ACC112 (cell line): ENCODE measurements at regions not wholly inside any gene's neighbourhood (a gene's known extent, or its start where the extent isn't known, plus 50 kb on each side); places are given as distances from the start of the nearest gene placed in this dataset.
"Not testable (repeated sequence)": the region's sequence is repeated elsewhere in the genome, so short reads cannot be mapped to it uniquely, and the experiment has no call there.

ENCODE experiments used
- H2AFZ ChIP-seq: fragments of 200-600 bp; sonication (generic); one replicate; pipeline ENCODE4 v1.6.0; 2017; ENCODE audit warnings: antibody characterized with exemption, low read length; ENCODE audit not compliant: unreplicated experiment
- H3K27ac ChIP-seq: fragments of 200-600 bp; sonication (generic); 2 replicates; pipeline ENCODE4 v1.5.1; 2014; ENCODE audit warnings: low read depth, mild to moderate bottlenecking, antibody characterized with exemption, low read length, moderate library complexity
- H3K27me3 ChIP-seq: fragments of 200-600 bp; sonication (generic); 2 replicates; pipeline ENCODE4 v1.6.1; 2014; ENCODE audit warnings: mild to moderate bottlenecking, antibody characterized with exemption, low read length, moderate library complexity, mixed read lengths; ENCODE audit not compliant: insufficient read depth
- H3K36me3 ChIP-seq: fragments of 200-600 bp; sonication (generic); 2 replicates; pipeline ENCODE4 v1.6.1; 2016; ENCODE audit warnings: mild to moderate bottlenecking, antibody characterized with exemption, low read length, moderate library complexity, mixed read lengths; ENCODE audit not compliant: insufficient read depth
- H3K4me1 ChIP-seq: fragments of 200-600 bp; sonication (generic); one replicate; pipeline ENCODE4 v1.6.1; 2016; ENCODE audit warnings: low read length, mixed read lengths; ENCODE audit not compliant: insufficient read depth, unreplicated experiment, control insufficient read depth
- H3K4me3 ChIP-seq: fragments of 200-600 bp; sonication (generic); 2 replicates; pipeline ENCODE4 v1.5.1; 2014; ENCODE audit warnings: mild to moderate bottlenecking, low read depth, low read length
- H3K79me2 ChIP-seq: fragments of 200-600 bp; sonication (generic); one replicate; pipeline ENCODE4 v1.6.0; 2016; ENCODE audit warnings: low read length; ENCODE audit not compliant: control insufficient read depth, unreplicated experiment, insufficient read depth

DNA sequence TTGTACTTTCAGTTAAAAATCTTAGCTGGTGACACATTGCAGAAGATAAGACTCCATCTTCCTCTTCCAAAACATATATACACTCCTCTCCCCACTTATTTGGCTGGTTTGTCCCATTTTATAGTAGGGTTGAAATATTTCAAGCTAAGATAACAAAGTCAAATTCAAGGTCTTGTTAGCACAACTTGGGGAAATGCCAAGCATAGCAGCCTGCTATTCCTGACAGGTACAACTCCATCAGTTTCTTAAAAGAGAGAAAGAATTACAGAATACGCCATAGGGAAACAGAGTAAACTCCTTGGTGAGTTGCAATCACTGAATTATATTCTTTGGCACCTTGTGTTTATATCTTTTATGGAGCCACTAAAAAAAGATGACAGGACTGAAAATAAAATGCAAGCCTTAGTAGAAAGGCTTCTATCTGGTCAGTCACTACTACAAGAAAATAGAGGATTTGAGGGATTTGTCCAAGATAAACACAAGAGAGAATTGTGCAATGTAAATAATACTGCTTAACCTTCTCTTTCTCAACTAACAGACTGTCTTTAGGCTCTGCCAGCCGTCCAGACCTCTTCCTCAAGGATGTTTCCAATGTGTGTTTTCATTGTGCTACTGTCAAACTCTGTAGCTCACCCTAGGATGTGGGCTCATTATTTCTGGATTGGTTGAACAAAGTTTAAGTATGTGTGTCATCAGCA, 170.3 kb downstream of the VEGFC start:
- H3K27ac ChIP-seq: peak overlapping the region; percentile 59
- H3K4me3 ChIP-seq: no peak overlapping the region
- no peak overlapping the region for H2AFZ ChIP-seq
- no peaks in the 10 kb centered on the region for H3K79me2 ChIP-seq
- no peaks in the 10 kb centered on the region for H3K36me3 ChIP-seq
- H3K27me3 ChIP-seq: no peaks in the 10 kb centered on the region
- peaks cover 22% of the 10 kb centered on the region for H3K4me1 ChIP-seq

DNA sequence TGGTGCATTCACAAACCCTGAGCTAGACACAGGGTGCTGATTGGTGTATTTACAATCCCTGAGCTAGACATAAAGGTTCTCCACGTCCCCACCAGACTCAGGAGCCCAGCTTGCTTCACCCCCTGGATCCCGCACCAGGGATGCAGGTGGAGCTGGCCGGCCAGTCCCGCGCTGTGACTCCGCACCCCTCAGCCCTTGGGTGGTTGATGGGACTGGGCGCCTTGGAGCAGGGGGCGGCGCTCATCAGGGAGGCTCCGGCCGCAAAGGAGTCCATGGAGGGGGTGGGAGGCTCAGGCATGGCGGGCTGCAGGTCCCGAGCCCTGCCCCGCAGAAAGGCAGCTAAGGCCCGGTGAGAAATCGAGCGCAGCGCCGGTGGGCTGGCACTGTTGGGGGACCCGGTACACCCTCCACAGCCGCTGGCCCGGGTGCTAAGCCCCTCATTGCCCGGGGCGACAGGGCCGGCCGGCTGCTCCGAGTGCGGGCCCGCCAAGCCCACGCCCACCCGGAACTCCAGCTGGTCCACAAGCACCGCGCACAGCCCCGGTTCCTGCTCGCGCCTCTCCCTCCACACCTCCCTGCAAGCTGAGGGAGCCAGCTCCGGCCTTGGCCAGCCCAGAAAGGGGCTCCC, 167.6 kb downstream of the VEGFC start:
- peaks cover 22% of the 10 kb centered on the region for H3K4me1 ChIP-seq
- H3K27me3 ChIP-seq, H2AFZ ChIP-seq, H3K79me2 ChIP-seq, H3K27ac ChIP-seq, H3K4me3 ChIP-seq, H3K36me3 ChIP-seq: not testable (repeated sequence)

DNA sequence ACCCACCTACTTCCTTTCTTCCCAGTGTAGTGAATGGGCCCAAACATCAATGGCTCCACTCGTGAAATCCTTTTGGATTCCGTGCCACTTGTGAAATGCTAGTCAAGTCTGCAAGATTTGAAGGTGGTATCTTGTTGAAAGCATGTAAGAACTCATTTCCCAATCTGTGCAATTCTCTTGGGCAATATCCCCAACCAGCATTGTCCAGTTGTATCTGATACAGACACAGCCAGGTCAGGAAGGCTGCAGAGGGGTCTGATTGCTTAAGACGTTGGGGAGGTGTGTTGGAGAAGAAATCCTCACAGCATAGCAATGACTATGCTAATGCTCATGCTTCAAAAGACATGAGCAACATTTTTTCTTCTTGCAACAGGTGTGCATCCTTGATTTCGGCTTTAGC, 164.8 kb downstream of the VEGFC start:
- H3K79me2 ChIP-seq: no peaks in the 10 kb centered on the region
- H3K27ac ChIP-seq: no peak overlapping the region
- no peaks in the 10 kb centered on the region for H3K27me3 ChIP-seq
- H3K4me1 ChIP-seq: peaks cover under 1% of the 10 kb centered on the region
- no peaks in the 10 kb centered on the region for H3K36me3 ChIP-seq
- no peak overlapping the region for H3K4me3 ChIP-seq
- no peak overlapping the region for H2AFZ ChIP-seq

DNA sequence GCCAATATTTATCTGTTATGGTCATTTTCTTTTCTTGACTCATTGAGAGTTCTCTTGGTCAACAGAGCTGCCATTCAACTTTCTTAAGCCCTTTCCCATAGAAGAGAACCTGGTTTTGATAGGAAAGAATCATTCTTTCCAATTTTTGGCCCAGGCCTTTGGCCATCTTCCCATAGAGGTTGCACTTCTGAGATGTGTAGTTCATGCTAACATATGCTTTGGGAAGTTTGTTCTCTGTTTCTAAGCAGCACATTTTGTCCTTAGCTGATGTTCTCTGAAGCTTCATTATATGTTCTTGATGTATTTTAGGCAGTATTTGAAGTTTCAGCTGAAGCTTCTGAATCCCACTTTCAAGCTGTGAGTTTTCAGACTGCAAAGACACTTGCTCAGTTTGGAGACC, 161.1 kb downstream of the VEGFC start:
- no peak overlapping the region for H3K4me3 ChIP-seq
- H3K4me1 ChIP-seq: peaks cover 18% of the 10 kb centered on the region
- no peaks in the 10 kb centered on the region for H3K27me3 ChIP-seq
- no peaks in the 10 kb centered on the region for H3K79me2 ChIP-seq
- no peak overlapping the region for H3K27ac ChIP-seq
- no peak overlapping the region for H2AFZ ChIP-seq
- H3K36me3 ChIP-seq: no peaks in the 10 kb centered on the region
